HG03469 (cell line): ENCODE measurements at regions not wholly inside any gene's neighbourhood (a gene's known extent, or its start where the extent isn't known, plus 50 kb on each side); places are given as distances from the start of the nearest gene placed in this dataset.
A peak's percentile ranks its signal among the peaks of the same experiment; 100 is the strongest.

Experiments
- ATAC-seq: cut with Tn5 transposase; IDR thresholded peaks from one replicate; pipeline ENCODE4 v1.9.1; 2021; ENCODE audit warnings: mild to moderate bottlenecking, moderate library complexity, moderate number of reproducible peaks; ENCODE audit not compliant: unreplicated experiment

- no peak for ATAC-seq
These were observed 406.5 kb upstream of the ARHGEF26 start for GRCh38 chr3:153714588-153715290.

GRCh38 chr3:153722157-153722556 lies 399.0 kb upstream of the ARHGEF26 start:
- no peak for ATAC-seq

DNA sequence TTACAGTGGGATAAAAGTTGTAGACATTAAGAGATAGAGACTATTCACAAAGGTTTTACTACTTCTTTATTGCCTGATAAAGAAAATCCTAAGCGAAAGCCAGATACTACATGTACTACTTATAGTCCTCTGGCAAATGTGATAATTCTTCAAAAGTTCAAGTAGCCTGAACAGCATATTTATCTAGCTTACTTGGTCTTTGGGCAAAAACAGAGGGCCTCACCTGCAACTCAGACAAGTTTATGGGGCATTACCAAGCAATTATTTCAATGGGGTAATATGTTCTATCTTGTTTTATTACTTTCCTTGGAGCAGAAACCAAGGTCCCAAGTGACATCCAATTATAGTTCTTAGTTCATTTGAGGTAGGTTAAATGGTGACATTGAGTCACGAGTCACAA lies 390.1 kb upstream of the ARHGEF26 start:
- ATAC-seq: no peak

DNA sequence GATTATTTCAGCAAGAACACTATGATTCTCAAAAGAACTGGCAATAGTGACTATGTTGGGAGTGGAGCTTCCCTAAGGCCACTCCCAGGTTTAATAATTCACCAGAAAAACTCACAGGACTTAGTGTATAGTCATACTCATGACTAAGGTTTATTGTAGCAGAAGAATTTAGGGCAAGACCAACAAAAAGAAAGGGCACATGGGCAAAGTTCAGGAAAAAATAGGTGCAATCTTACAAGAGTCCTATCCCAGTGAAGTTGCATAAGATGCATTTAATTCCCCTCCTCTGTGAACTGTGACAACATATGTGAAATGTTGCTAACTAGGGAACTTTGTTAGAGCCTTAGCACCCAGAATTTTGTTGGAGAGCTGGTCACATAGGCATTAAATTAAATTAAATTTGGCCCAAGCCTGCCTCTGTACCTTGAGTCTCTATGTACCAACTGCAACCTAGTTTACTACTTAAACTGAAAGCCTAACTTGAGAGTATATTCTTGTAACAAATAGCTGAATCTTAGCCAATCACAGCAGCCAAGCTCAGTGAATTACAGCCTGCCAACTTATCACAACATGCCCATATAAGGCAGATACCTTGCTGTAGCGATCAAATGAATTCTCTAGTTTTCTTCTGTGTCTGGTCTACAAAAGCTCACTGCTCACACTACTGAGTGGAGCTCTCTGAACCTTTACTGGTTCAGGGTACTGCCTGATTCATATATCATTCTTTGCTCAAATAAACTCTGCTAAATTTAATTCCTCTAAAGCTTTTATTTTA lies 386.2 kb upstream of the ARHGEF26 start:
- no peak for ATAC-seq

DNA sequence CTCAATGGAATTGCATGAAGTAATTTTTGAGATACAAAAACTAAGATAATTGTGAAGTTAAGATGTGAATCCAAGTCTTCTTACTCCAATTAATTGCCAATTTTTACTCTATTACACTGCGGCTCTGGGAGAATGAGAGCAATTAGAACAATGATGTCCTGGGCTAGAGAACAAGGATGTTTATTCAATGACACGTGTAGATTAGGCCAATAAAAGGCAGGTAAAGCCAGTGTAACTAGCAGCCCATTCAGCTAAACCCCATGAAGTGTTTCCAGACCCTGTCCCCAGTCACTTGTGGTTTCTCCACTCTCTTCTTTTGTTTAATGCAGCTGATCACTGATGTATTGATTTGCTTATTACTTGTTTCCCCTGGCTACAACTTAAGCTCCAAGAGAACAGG lies 381.1 kb upstream of the ARHGEF26 start:
- no peak for ATAC-seq

GRCh38 chr3:153744889-153745288 lies 376.3 kb upstream of the ARHGEF26 start:
- no peak for ATAC-seq

DNA sequence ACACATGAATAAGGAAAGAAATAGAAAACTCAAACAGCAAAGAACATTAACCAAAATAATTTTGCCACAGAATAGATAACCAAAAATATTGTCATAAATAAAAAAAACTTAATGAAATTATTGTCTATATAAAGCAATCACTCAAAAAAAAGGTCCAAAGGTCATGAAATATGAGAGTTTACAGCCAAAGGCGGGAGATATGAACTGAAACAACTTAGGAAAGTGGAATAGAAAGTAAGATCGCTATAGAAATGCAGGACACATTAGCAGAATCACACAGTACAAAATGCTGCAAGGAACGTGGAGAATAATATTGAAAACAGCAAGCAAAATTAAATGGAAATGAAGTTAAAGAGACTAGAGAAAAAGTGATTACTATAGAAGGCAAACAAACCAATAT lies 375.0 kb upstream of the ARHGEF26 start:
- no peak for ATAC-seq

DNA sequence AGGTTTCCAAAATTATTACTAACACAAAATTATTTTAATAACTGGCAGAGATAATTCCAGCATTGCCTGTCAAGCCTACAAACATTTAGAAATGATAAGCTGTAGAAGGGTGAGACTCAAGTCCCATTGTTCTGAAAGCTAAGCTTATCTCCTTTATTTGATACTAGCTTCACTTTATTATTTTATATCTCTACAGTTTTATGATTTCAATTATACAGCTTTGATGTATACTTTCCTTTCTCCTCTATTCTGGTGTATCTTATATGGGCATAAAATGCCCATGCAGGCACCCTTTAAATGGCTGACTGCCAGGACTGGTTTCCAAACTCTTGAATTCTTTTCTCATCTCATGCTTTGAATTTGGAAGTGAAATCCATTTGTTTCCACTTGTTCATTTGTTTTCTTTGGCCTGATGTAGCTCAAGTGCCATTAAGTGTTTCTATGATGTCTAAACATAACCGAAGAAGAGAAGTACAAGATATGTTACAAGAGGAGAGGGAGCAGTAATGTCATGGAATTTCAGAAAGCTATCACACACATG lies 372.1 kb upstream of the ARHGEF26 start:
- no peak for ATAC-seq

DNA sequence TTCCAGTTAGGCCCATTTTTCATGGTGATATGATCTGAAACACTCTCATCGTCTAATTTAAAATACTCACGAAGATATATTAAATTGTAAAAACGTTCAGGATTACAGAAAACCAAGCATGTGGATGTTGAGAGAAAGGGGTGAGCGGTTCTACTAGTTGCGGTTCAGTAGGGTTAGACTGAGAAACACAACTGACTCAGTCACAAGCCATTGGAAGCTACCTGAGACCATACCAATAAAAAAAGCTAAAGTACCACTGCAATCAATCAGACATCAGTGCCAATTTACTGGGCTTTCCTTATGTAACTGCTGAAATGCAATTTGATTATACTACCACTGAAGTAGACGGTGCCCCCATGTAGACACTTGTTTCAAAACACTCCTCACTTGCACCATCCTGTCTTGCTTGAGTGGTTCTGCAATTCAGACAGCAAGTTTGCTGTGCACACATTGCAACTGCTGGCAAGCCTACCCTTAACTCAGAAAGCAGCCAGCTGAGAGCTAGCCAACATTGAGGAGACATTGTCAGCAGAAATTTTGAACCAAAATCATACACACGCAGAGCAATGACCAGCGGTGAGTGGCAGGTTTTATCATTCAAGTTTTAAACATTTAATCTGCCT lies 368.7 kb upstream of the ARHGEF26 start:
- ATAC-seq: no peak

GRCh38 chr3:153753035-153753434 lies 368.2 kb upstream of the ARHGEF26 start:
- ATAC-seq: no peak

- ATAC-seq: no peak
These were observed 364.4 kb upstream of the ARHGEF26 start for GRCh38 chr3:153756816-153757215.

GRCh38 chr3:153757839-153758238 lies 363.4 kb upstream of the ARHGEF26 start:
- ATAC-seq: no peak

DNA sequence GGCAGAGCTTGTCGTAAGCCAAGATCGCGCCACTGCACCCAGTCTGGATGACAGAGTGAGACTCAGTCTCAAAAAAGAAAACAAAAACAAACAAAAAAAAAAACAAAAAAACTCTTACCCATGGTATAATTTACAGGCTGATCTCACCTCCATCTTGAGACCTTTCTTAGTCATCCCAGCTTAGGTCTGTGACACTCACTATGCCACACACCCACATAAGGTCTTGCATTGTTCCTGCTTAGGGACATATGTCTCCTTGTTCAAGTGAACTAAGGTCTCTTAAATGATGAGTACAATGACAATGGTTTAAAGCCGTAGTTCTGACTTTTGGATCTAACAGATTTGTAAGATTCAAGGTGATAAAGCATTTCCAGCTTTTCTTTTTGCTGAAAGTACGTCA lies 360.2 kb upstream of the ARHGEF26 start:
- ATAC-seq: no peak

- ATAC-seq: no peak
These were observed 358.6 kb upstream of the ARHGEF26 start for GRCh38 chr3:153762411-153763235.

GRCh38 chr3:153767601-153768560 lies 353.3 kb upstream of the ARHGEF26 start:
- no peak for ATAC-seq

GRCh38 chr3:153768561-153769469 lies 352.4 kb upstream of the ARHGEF26 start:
- ATAC-seq: peak; percentile 97

DNA sequence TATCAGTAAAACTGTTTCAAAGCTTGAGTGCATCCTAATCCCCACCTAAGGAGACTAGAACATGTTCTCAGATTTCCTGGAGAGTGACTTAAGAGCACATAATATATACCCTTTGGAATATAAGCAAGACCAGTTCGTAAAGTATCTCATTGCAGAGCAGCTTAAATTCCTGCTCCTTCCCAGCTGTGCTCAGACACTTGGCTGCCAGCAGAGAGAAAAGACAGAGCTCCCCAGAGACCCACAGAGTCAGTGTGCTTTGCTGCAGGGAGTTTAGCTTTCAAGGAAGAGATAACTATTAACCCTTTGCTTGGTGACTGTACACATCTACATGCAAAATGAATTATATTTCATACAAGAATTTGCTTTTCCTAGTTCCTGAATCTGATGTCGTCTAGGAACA lies 338.1 kb upstream of the ARHGEF26 start:
- ATAC-seq: no peak

DNA sequence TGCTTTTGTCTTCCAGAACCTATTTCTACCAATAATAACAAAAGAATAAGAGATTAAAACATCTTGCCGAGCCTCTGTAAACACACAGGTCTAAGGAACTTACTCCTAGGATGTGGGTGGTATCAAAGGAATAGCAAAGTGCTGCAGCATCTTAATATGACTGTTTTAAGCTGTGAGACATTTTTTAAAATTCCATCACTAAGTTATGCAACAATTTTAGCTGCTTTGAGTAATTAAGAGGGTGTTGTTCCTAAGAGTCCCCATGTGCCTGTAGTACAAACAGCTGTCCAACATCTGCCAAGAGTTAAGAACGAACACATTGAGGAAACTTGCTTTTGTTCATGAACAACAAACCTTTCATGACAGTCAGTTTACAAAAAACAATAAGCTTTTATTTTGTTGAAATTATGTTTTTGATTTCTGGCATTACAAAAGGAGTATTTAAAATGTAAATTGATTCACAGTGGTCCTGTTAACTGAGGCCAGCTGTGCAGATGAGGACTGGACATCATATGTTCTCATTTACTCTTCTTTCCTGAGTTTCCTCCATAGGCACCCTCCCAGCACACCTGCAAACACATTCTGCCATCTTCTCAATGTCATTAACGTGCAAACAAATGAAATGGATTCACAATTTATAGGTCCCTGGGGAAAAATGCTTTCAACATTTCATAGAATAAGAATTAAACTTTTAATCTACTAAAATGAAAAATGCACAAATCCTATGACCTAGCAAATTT lies 337.3 kb upstream of the ARHGEF26 start:
- ATAC-seq: no peak
